K562 (cell line): ENCODE measurements at regions not wholly inside any gene's neighbourhood (a gene's known extent, or its start where the extent isn't known, plus 50 kb on each side); places are given as distances from the start of the nearest gene placed in this dataset.

Experiments used
- CXXC5 ChIP-seq: fragments of 250-450 bp; sonication (Bioruptor Pico); IDR thresholded peaks from 2 replicates; pipeline ENCODE4 v1.8.0; 2022; ENCODE audit warnings: inconsistent platforms, mild to moderate bottlenecking, moderate library complexity
- KAT8 ChIP-seq: fragments of 450-650 bp; IDR thresholded peaks from 2 replicates; pipeline ENCODE4 v1.6.1; 2016; ENCODE audit warnings: low read depth, mild to moderate bottlenecking
- KLF16 ChIP-seq: IDR thresholded peaks from 2 replicates; pipeline ENCODE4 v1.6.1; 2016; ENCODE audit warnings: antibody characterized with exemption
- NFRKB ChIP-seq: fragments of 450-650 bp; IDR thresholded peaks from 2 replicates; pipeline ENCODE4 v1.6.1; 2016; ENCODE audit warnings: low read depth
- NR4A1 ChIP-seq, 2 experiments: fragments of 250-450 bp in 1 of 2; fragments of 450-650 bp in 1 of 2; sonication (Bioruptor Pico) in 1 of 2; IDR thresholded peaks; 2 replicates each; pipeline versions ENCODE4 v1.4.0 to v1.6.1; 2016 to 2020; ENCODE audit warnings: mild to moderate bottlenecking in 2 of 2, missing compliant biosample characterization in 1 of 2, missing genetic modification characterization in 1 of 2, moderate library complexity in 1 of 2
- SMAD4 ChIP-seq: fragments of 250-450 bp; sonication (Bioruptor Pico); conservative IDR thresholded peaks from 2 replicates; pipeline ENCODE4 v1.8.0; 2021; ENCODE audit warnings: inconsistent platforms, mild to moderate bottlenecking, moderate library complexity
- SREBF1 ChIP-seq: fragments of 150-350 bp; IDR thresholded peaks from 2 replicates; pipeline ENCODE4 v1.6.1; 2014; ENCODE audit warnings: antibody characterized with exemption, low read depth, low read length, borderline replicate concordance
- ZFP1 ChIP-seq: fragments of 450-650 bp; formaldehyde crosslinking; IDR thresholded peaks from 2 replicates; pipeline ENCODE4 v1.4.0; 2020; ENCODE audit warnings: mild to moderate bottlenecking, mixed read lengths
- ZNF696 ChIP-seq: fragments of 250-450 bp; sonication (Bioruptor Pico); conservative IDR thresholded peaks from 2 replicates; pipeline ENCODE4 v1.4.0; 2020; ENCODE audit warnings: mild to moderate bottlenecking, moderate library complexity
- ZNF707 ChIP-seq: fragments of 250-450 bp; sonication (Bioruptor Pico); conservative IDR thresholded peaks from 2 replicates; pipeline ENCODE4 v1.8.0; 2022; ENCODE audit warnings: inconsistent platforms, mild to moderate bottlenecking, moderate library complexity
- TF ChIP-seq, protein P1 (sequence below): fragments of 450-650 bp; IDR thresholded peaks from 2 replicates; pipeline ENCODE4 v1.6.1; 2016; ENCODE audit warnings: mild to moderate bottlenecking, moderate library complexity
- TF ChIP-seq, protein P2 (sequence below): sonication (generic); formaldehyde crosslinking; IDR thresholded peaks from 2 replicates; pipeline ENCODE4 v1.8.0; 2022; ENCODE audit warnings: missing genetic modification reagents, mild to moderate bottlenecking, moderate library complexity, borderline replicate concordance
- TF ChIP-seq, protein P3 (sequence below): fragments of 250-450 bp; sonication (Bioruptor Pico); IDR thresholded peaks from 2 replicates; pipeline ENCODE4 v1.4.0; 2020; ENCODE audit warnings: mild to moderate bottlenecking, moderate library complexity

- TF ChIP-seq, protein P1, sequence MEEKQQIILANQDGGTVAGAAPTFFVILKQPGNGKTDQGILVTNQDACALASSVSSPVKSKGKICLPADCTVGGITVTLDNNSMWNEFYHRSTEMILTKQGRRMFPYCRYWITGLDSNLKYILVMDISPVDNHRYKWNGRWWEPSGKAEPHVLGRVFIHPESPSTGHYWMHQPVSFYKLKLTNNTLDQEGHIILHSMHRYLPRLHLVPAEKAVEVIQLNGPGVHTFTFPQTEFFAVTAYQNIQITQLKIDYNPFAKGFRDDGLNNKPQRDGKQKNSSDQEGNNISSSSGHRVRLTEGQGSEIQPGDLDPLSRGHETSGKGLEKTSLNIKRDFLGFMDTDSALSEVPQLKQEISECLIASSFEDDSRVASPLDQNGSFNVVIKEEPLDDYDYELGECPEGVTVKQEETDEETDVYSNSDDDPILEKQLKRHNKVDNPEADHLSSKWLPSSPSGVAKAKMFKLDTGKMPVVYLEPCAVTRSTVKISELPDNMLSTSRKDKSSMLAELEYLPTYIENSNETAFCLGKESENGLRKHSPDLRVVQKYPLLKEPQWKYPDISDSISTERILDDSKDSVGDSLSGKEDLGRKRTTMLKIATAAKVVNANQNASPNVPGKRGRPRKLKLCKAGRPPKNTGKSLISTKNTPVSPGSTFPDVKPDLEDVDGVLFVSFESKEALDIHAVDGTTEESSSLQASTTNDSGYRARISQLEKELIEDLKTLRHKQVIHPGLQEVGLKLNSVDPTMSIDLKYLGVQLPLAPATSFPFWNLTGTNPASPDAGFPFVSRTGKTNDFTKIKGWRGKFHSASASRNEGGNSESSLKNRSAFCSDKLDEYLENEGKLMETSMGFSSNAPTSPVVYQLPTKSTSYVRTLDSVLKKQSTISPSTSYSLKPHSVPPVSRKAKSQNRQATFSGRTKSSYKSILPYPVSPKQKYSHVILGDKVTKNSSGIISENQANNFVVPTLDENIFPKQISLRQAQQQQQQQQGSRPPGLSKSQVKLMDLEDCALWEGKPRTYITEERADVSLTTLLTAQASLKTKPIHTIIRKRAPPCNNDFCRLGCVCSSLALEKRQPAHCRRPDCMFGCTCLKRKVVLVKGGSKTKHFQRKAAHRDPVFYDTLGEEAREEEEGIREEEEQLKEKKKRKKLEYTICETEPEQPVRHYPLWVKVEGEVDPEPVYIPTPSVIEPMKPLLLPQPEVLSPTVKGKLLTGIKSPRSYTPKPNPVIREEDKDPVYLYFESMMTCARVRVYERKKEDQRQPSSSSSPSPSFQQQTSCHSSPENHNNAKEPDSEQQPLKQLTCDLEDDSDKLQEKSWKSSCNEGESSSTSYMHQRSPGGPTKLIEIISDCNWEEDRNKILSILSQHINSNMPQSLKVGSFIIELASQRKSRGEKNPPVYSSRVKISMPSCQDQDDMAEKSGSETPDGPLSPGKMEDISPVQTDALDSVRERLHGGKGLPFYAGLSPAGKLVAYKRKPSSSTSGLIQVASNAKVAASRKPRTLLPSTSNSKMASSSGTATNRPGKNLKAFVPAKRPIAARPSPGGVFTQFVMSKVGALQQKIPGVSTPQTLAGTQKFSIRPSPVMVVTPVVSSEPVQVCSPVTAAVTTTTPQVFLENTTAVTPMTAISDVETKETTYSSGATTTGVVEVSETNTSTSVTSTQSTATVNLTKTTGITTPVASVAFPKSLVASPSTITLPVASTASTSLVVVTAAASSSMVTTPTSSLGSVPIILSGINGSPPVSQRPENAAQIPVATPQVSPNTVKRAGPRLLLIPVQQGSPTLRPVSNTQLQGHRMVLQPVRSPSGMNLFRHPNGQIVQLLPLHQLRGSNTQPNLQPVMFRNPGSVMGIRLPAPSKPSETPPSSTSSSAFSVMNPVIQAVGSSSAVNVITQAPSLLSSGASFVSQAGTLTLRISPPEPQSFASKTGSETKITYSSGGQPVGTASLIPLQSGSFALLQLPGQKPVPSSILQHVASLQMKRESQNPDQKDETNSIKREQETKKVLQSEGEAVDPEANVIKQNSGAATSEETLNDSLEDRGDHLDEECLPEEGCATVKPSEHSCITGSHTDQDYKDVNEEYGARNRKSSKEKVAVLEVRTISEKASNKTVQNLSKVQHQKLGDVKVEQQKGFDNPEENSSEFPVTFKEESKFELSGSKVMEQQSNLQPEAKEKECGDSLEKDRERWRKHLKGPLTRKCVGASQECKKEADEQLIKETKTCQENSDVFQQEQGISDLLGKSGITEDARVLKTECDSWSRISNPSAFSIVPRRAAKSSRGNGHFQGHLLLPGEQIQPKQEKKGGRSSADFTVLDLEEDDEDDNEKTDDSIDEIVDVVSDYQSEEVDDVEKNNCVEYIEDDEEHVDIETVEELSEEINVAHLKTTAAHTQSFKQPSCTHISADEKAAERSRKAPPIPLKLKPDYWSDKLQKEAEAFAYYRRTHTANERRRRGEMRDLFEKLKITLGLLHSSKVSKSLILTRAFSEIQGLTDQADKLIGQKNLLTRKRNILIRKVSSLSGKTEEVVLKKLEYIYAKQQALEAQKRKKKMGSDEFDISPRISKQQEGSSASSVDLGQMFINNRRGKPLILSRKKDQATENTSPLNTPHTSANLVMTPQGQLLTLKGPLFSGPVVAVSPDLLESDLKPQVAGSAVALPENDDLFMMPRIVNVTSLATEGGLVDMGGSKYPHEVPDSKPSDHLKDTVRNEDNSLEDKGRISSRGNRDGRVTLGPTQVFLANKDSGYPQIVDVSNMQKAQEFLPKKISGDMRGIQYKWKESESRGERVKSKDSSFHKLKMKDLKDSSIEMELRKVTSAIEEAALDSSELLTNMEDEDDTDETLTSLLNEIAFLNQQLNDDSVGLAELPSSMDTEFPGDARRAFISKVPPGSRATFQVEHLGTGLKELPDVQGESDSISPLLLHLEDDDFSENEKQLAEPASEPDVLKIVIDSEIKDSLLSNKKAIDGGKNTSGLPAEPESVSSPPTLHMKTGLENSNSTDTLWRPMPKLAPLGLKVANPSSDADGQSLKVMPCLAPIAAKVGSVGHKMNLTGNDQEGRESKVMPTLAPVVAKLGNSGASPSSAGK: peak; percentile 83
- TF ChIP-seq, protein P2, sequence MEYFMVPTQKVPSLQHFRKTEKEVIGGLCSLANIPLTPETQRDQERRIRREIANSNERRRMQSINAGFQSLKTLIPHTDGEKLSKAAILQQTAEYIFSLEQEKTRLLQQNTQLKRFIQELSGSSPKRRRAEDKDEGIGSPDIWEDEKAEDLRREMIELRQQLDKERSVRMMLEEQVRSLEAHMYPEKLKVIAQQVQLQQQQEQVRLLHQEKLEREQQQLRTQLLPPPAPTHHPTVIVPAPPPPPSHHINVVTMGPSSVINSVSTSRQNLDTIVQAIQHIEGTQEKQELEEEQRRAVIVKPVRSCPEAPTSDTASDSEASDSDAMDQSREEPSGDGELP (CRISPR knock-in tag): peak; percentile 73
- TF ChIP-seq, protein P3, sequence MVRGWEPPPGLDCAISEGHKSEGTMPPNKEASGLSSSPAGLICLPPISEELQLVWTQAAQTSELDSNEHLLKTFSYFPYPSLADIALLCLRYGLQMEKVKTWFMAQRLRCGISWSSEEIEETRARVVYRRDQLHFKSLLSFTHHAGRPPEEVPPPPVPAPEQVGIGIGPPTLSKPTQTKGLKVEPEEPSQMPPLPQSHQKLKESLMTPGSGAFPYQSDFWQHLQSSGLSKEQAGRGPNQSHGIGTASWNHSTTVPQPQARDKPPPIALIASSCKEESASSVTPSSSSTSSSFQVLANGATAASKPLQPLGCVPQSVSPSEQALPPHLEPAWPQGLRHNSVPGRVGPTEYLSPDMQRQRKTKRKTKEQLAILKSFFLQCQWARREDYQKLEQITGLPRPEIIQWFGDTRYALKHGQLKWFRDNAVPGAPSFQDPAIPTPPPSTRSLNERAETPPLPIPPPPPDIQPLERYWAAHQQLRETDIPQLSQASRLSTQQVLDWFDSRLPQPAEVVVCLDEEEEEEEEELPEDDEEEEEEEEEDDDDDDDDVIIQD (CRISPR knock-in tag): no peak
- TF ChIP-seq CXXC5 (CRISPR knock-in tag) (peak; percentile 95), ZNF707 (CRISPR knock-in tag) (no peak), ZFP1 (CRISPR knock-in tag) (no peak), NFRKB (peak; percentile 59; the same call in 1 of the 2 replicates), NR4A1 (CRISPR knock-in tag; IDR thresholded peaks at IDR 0.05) (peak; percentile 51; the same call in 1 of the 2 replicates), NR4A1 (tag; IDR thresholded peaks at IDR 0.05) (peak; percentile 28; the same call in 1 of the 2 replicates), KLF16 (0 out of 2 replicates have a peak, but pooled peaks have one; percentile 23), ZNF696 (CRISPR knock-in tag) (no peak), SMAD4 (peak; percentile 84; the same call in 1 of the 2 replicates), SREBF1 (no peak), KAT8 (no peak)
Measured at GRCh38 chr7:131105799-131106680, 221.6 kb upstream of the MKLN1 start (continued).
